A549 (cell line): ENCODE measurements at regions not wholly inside any gene's neighbourhood (a gene's known extent, or its start where the extent isn't known, plus 50 kb on each side); places are given as distances from the start of the nearest gene placed in this dataset.

Experiments
- CEBPB ChIP-seq, 2 experiments: fragments of >200 bp in 1 of 2; sonication (Bioruptor Twin) in 1 of 2; formaldehyde crosslinking in 1 of 2; IDR thresholded peaks; 2 replicates each; pipeline ENCODE4 v1.6.1; 2012 to 2016
- POLR2AphosphoS2 ChIP-seq: conservative IDR thresholded peaks from 2 replicates; pipeline ENCODE4 v1.6.1; 2012; ENCODE audit warnings: low read length, improper control_type of control experiment, inconsistent platforms
- RAD21 ChIP-seq, 2 experiments: fragments of >200 bp in 1 of 2; sonication (Bioruptor Twin) in 1 of 2; formaldehyde crosslinking in 1 of 2; IDR thresholded peaks in 1 of 2; conservative IDR thresholded peaks in 1 of 2; 2 replicates in 1 of 2; 3 replicates in 1 of 2; pipeline ENCODE4 v1.6.1; 2012 to 2018; ENCODE audit warnings: inconsistent platforms in 1 of 2
- TF ChIP-seq, protein P1 (sequence below): fragments of >200 bp; sonication (Bioruptor Twin); formaldehyde crosslinking; IDR thresholded peaks from 3 replicates; pipeline ENCODE4 v1.5.1; 2016
- TF ChIP-seq, protein P2 (sequence below): IDR thresholded peaks from 2 replicates; pipeline ENCODE4 v1.6.1; 2012

DNA sequence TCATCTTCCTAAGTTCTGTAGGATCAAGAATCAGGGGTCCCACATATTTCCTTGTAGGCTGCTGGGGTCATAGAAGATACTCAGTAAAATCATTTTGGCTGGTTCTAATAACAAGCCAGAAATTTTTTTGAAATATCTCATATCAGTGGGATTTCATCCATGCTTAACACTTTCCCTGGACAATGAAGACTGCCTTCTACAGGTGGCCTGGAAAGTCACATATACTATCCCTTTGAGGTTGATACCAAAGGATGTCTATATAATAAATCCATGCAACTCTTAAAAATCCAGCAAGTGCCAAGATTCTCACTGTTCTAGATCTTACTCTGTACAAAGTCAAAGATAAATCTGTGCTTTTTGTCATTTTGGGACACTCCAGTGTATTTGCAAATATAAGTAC is 225.8 kb upstream of the NEBL start:
- TF ChIP-seq, protein P1, sequence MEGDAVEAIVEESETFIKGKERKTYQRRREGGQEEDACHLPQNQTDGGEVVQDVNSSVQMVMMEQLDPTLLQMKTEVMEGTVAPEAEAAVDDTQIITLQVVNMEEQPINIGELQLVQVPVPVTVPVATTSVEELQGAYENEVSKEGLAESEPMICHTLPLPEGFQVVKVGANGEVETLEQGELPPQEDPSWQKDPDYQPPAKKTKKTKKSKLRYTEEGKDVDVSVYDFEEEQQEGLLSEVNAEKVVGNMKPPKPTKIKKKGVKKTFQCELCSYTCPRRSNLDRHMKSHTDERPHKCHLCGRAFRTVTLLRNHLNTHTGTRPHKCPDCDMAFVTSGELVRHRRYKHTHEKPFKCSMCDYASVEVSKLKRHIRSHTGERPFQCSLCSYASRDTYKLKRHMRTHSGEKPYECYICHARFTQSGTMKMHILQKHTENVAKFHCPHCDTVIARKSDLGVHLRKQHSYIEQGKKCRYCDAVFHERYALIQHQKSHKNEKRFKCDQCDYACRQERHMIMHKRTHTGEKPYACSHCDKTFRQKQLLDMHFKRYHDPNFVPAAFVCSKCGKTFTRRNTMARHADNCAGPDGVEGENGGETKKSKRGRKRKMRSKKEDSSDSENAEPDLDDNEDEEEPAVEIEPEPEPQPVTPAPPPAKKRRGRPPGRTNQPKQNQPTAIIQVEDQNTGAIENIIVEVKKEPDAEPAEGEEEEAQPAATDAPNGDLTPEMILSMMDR: no peak
- TF ChIP-seq, protein P2, sequence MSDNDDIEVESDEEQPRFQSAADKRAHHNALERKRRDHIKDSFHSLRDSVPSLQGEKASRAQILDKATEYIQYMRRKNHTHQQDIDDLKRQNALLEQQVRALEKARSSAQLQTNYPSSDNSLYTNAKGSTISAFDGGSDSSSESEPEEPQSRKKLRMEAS: no peak
- TF ChIP-seq RAD21 (conservative IDR thresholded peaks at IDR 0.05 in 1 of 2, IDR thresholded peaks at IDR 0.05 in 1 of 2) (no peak), POLR2AphosphoS2 (no peak), CEBPB (IDR thresholded peaks at IDR 0.05) (no peak)
